HEK293 (cell line): ENCODE measurements at regions not wholly inside any gene's neighbourhood (a gene's known extent, or its start where the extent isn't known, plus 50 kb on each side); places are given as distances from the start of the nearest gene placed in this dataset.
"Not testable (repeated sequence)": the region's sequence is repeated elsewhere in the genome, so short reads cannot be mapped to it uniquely, and the experiment has no call there.

Experiments used
- CTCF ChIA-PET: fragments of 350-600 bp; formaldehyde crosslinking; extraction: SDS; loops from one replicate; lab custom pipeline; 2021; ENCODE audit warnings: antibody characterized with exemption; lab: Yijun Ruan, JAX
- POLR2A ChIA-PET: fragments of 300-600 bp; formaldehyde crosslinking; extraction: SDS; loops from one replicate; lab custom pipeline; 2020; ENCODE audit warnings: antibody characterized with exemption, inconsistent platforms; lab: Yijun Ruan, JAX
- H3K27ac ChIP-seq: fragments of 200-500 bp; sonication (Bioruptor generic); 2 replicates; pipeline ENCODE4 v1.5.1; 2014; ENCODE audit warnings: low read depth, low read length, control low read depth, inconsistent platforms; ENCODE audit errors: extremely low read depth
- H3K36me3 ChIP-seq, 2 experiments: fragments of 200-500 bp in 1 of 2; sonication (Bioruptor generic) in 1 of 2; 1 replicate in 1 of 2; 2 replicates in 1 of 2; pipeline ENCODE4 v1.5.1; 2014 to 2017; ENCODE audit warnings: inconsistent platforms in 2 of 2, low read length in 2 of 2; ENCODE audit not compliant: control insufficient read depth in 2 of 2, insufficient read depth in 1 of 2
- H3K4me1 ChIP-seq: fragments of 200-500 bp; sonication (Bioruptor generic); 2 replicates; pipeline ENCODE4 v1.5.1; 2014; ENCODE audit warnings: mild to moderate bottlenecking, low read length, inconsistent platforms; ENCODE audit not compliant: control insufficient read depth, insufficient read depth
- H3K4me3 ChIP-seq: 2 replicates; pipeline ENCODE4 v1.5.1; 2011; ENCODE audit warnings: low read depth, mild to moderate bottlenecking, control low read depth, low read length, moderate library complexity
- H3K9me3 ChIP-seq: fragments of 200-500 bp; sonication (Bioruptor generic); 2 replicates; pipeline ENCODE4 v1.5.1; 2014; ENCODE audit warnings: low read depth, low read length, inconsistent platforms; ENCODE audit not compliant: control insufficient read depth, insufficient read depth
- BCL11B ChIP-seq: fragments of 450-650 bp; formaldehyde crosslinking; IDR thresholded peaks from 2 replicates; pipeline ENCODE4 v1.5.1; 2016; ENCODE audit warnings: low read depth, missing biosample characterization, missing genetic modification characterization
- KLF9 ChIP-seq: fragments of 450-650 bp; formaldehyde crosslinking; IDR thresholded peaks from 2 replicates; pipeline ENCODE4 v1.5.1; 2016; ENCODE audit warnings: missing biosample characterization, missing genetic modification characterization, low read depth
- MYNN ChIP-seq: fragments of 450-650 bp; formaldehyde crosslinking; IDR thresholded peaks from 2 replicates; pipeline ENCODE4 v1.5.1; 2016; ENCODE audit warnings: missing biosample characterization, missing genetic modification characterization, borderline replicate concordance
- PRDM10 ChIP-seq: fragments of 450-650 bp; formaldehyde crosslinking; IDR thresholded peaks from 2 replicates; pipeline ENCODE4 v1.5.1; 2016; ENCODE audit warnings: missing biosample characterization, missing genetic modification characterization
- ZNF140 ChIP-seq: fragments of 450-650 bp; formaldehyde crosslinking; IDR thresholded peaks from 2 replicates; pipeline ENCODE4 v1.5.1; 2016; ENCODE audit warnings: missing biosample characterization, missing genetic modification characterization
- ZNF248 ChIP-seq: fragments of 450-650 bp; formaldehyde crosslinking; IDR thresholded peaks from 2 replicates; pipeline ENCODE4 v1.5.1; 2017; ENCODE audit warnings: missing biosample characterization, missing genetic modification characterization
- ZNF350 ChIP-seq: fragments of 450-650 bp; formaldehyde crosslinking; IDR thresholded peaks from 2 replicates; pipeline ENCODE4 v1.5.0; 2017; ENCODE audit warnings: missing biosample characterization, mild to moderate bottlenecking, missing genetic modification characterization
- ZNF548 ChIP-seq: fragments of 450-650 bp; formaldehyde crosslinking; IDR thresholded peaks from 2 replicates; pipeline ENCODE4 v1.5.1; 2016; ENCODE audit warnings: missing biosample characterization, missing genetic modification characterization
- ZNF561 ChIP-seq: fragments of 450-650 bp; IDR thresholded peaks from 2 replicates; pipeline ENCODE4 v1.5.1; 2018; ENCODE audit warnings: missing biosample characterization, missing genetic modification characterization, borderline replicate concordance
- ZNF610 ChIP-seq: fragments of 450-650 bp; formaldehyde crosslinking; IDR thresholded peaks from 2 replicates; pipeline ENCODE4 v1.5.1; 2016; ENCODE audit warnings: missing biosample characterization, missing genetic modification characterization, borderline replicate concordance
- ZNF626 ChIP-seq: fragments of 450-650 bp; sonication (Bioruptor Pico); formaldehyde crosslinking; IDR thresholded peaks from 2 replicates; pipeline ENCODE4 v1.5.1; 2018; ENCODE audit warnings: missing biosample characterization, missing genetic modification characterization, inconsistent platforms
- ZNF658 ChIP-seq: fragments of 450-650 bp; formaldehyde crosslinking; IDR thresholded peaks from 2 replicates; pipeline ENCODE4; 2016; ENCODE audit warnings: missing biosample characterization, missing genetic modification characterization
- ZNF677 ChIP-seq: fragments of 450-650 bp; IDR thresholded peaks from 2 replicates; pipeline ENCODE4 v1.5.0; 2018; ENCODE audit warnings: missing biosample characterization, mild to moderate bottlenecking, missing genetic modification characterization, moderate library complexity
- TF ChIP-seq, protein P1 (sequence below): fragments of 450-650 bp; formaldehyde crosslinking; IDR thresholded peaks from 2 replicates; pipeline ENCODE4 v1.5.1; 2016; ENCODE audit warnings: missing biosample characterization, missing genetic modification characterization
- TF ChIP-seq, protein P2 (sequence below): fragments of 450-650 bp; formaldehyde crosslinking; IDR thresholded peaks from 2 replicates; pipeline ENCODE4 v1.5.1; 2016; ENCODE audit warnings: missing biosample characterization, missing genetic modification characterization
- TF ChIP-seq, protein P3 (sequence below): fragments of 450-650 bp; formaldehyde crosslinking; conservative IDR thresholded peaks from 2 replicates; pipeline ENCODE4 v1.5.1; 2016; ENCODE audit warnings: low read depth, missing biosample characterization, missing genetic modification characterization
- TF ChIP-seq, protein P4 (sequence below): IDR thresholded peaks from 2 replicates; pipeline ENCODE4 v1.6.1; 2011; ENCODE audit warnings: mild to moderate bottlenecking, low read depth, low read length, borderline replicate concordance

- TF ChIP-seq ZNF561, result no peak
- TF ChIP-seq, all 188 proteins: peak for 0
Observed at GRCh38 chr4:134501973-134502643, 300.5 kb upstream of the PABPC4L start (continued).

- H3K4me3 ChIP-seq, H3K4me1 ChIP-seq, H3K9me3 ChIP-seq, H3K27ac ChIP-seq, H3K36me3 ChIP-seq, POLR2A ChIA-PET, CTCF ChIA-PET: not testable (repeated sequence)
Observed at GRCh38 chr4:134501488-134501887, 299.9 kb upstream of the PABPC4L start.

GRCh38 chr4:134499074-134499473 lies 297.5 kb upstream of the PABPC4L start:
- no peak overlapping the region for H3K4me3 ChIP-seq
- POLR2A ChIA-PET, result no interaction called here
- CTCF ChIA-PET, result no interaction called here

GRCh38 chr4:134490863-134491262 lies 289.3 kb upstream of the PABPC4L start:
- no peaks in the 10 kb centered on the region for H3K9me3 ChIP-seq
- CTCF ChIA-PET, result no interaction called here
- H3K4me3 ChIP-seq, result no peak overlapping the region
- H3K27ac ChIP-seq, result no peak overlapping the region
- POLR2A ChIA-PET, result no interaction called here
- no peaks in the 10 kb centered on the region for H3K4me1 ChIP-seq
- H3K36me3 ChIP-seq, result no peaks in the 10 kb centered on the region
- TF ChIP-seq ZNF548 (tag by site-specific recombination) (no peak), PRDM10 (tag by site-specific recombination) (no peak), BCL11B (tag by site-specific recombination) (no peak), ZNF140 (no peak), ZNF626 (tag by site-specific recombination) (no peak), ZNF658 (no peak), MYNN (tag by site-specific recombination) (no peak), ZNF350 (tag by site-specific recombination) (no peak)
- TF ChIP-seq, protein P1, sequence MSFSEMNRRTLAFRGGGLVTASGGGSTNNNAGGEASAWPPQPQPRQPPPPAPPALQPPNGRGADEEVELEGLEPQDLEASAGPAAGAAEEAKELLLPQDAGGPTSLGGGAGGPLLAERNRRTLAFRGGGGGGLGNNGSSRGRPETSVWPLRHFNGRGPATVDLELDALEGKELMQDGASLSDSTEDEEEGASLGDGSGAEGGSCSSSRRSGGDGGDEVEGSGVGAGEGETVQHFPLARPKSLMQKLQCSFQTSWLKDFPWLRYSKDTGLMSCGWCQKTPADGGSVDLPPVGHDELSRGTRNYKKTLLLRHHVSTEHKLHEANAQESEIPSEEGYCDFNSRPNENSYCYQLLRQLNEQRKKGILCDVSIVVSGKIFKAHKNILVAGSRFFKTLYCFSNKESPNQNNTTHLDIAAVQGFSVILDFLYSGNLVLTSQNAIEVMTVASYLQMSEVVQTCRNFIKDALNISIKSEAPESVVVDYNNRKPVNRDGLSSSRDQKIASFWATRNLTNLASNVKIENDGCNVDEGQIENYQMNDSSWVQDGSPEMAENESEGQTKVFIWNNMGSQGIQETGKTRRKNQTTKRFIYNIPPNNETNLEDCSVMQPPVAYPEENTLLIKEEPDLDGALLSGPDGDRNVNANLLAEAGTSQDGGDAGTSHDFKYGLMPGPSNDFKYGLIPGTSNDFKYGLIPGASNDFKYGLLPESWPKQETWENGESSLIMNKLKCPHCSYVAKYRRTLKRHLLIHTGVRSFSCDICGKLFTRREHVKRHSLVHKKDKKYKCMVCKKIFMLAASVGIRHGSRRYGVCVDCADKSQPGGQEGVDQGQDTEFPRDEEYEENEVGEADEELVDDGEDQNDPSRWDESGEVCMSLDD (tag by site-specific recombination), result no peak
- TF ChIP-seq, protein P2, sequence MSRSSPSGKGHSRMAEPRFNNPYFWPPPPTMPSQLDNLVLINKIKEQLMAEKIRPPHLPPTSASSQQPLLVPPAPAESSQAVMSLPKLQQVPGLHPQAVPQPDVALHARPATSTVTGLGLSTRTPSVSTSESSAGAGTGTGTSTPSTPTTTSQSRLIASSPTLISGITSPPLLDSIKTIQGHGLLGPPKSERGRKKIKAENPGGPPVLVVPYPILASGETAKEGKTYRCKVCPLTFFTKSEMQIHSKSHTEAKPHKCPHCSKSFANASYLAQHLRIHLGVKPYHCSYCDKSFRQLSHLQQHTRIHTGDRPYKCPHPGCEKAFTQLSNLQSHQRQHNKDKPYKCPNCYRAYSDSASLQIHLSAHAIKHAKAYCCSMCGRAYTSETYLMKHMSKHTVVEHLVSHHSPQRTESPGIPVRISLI (tag by site-specific recombination), result no peak
- TF ChIP-seq, protein P3, sequence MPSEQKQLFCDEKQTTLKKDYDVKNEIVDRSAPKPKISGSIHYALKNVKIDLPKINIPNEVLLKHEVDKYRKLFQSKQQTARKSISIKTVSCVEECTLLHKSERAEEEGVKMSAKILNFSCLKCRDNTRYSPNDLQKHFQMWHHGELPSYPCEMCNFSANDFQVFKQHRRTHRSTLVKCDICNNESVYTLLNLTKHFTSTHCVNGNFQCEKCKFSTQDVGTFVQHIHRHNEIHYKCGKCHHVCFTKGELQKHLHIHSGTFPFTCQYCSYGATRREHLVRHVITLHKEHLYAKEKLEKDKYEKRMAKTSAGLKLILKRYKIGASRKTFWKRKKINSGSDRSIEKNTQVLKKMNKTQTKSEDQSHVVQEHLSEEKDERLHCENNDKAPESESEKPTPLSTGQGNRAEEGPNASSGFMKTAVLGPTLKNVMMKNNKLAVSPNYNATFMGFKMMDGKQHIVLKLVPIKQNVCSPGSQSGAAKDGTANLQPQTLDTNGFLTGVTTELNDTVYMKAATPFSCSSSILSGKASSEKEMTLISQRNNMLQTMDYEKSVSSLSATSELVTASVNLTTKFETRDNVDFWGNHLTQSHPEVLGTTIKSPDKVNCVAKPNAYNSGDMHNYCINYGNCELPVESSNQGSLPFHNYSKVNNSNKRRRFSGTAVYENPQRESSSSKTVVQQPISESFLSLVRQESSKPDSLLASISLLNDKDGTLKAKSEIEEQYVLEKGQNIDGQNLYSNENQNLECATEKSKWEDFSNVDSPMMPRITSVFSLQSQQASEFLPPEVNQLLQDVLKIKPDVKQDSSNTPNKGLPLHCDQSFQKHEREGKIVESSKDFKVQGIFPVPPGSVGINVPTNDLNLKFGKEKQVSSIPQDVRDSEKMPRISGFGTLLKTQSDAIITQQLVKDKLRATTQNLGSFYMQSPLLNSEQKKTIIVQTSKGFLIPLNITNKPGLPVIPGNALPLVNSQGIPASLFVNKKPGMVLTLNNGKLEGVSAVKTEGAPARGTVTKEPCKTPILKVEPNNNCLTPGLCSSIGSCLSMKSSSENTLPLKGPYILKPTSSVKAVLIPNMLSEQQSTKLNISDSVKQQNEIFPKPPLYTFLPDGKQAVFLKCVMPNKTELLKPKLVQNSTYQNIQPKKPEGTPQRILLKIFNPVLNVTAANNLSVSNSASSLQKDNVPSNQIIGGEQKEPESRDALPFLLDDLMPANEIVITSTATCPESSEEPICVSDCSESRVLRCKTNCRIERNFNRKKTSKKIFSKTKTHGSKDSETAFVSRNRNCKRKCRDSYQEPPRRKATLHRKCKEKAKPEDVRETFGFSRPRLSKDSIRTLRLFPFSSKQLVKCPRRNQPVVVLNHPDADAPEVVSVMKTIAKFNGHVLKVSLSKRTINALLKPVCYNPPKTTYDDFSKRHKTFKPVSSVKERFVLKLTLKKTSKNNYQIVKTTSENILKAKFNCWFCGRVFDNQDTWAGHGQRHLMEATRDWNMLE, result no peak
- TF ChIP-seq, protein P4, sequence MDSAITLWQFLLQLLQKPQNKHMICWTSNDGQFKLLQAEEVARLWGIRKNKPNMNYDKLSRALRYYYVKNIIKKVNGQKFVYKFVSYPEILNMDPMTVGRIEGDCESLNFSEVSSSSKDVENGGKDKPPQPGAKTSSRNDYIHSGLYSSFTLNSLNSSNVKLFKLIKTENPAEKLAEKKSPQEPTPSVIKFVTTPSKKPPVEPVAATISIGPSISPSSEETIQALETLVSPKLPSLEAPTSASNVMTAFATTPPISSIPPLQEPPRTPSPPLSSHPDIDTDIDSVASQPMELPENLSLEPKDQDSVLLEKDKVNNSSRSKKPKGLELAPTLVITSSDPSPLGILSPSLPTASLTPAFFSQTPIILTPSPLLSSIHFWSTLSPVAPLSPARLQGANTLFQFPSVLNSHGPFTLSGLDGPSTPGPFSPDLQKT, result no peak

More at GRCh38 chr4:134499074-134499473, 297.5 kb upstream of the PABPC4L start:
- TF ChIP-seq ZNF248, result no peak
- no peak for TF ChIP-seq ZNF610
- TF ChIP-seq ZNF677 (tag by site-specific recombination), result no peak
- no peak for TF ChIP-seq KLF9 (tag by site-specific recombination)
- Histone ChIP-seq H3K27ac (no peak overlapping the region), H3K9me3 (no peaks in the 10 kb centered on the region), H3K36me3 (no peaks in the 10 kb centered on the region), H3K4me1 (no peaks in the 10 kb centered on the region)
